ENCODE measurements at regions not wholly inside any gene's neighbourhood (a gene's known extent, or its start where the extent isn't known, plus 50 kb on each side); places are given as distances from the start of the nearest gene placed in this dataset.

DNA sequence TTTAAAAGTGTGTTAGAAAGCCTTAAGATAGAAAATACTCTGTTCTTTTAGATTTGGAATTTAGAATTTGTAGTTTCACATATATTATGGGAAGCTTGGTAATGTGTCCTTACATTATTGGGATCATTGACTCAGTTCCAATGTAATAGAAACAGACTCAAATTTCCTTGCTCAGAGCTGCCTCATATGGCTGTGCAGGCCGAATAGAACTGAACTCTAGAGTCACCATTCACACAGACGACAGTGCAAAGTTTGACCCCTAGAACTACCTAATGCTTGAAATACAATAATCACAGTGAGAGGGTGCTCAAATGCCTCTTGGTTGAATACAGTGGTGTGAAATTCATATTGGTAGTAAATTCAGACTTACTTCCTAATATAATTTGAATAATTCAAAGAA, 482.7 kb upstream of the CITED2 start:
- intact Hi-C loops (cut with micrococcal nuclease; ENCODE audit: unreplicated experiment): no loop called here
- no peak for DNase-seq (ENCODE audit: low spot score)
- BruUV-seq (replicated peaks): no TSS peak
- Histone ChIP-seq H3K27ac (ENCODE audit: low read depth, low read length, poor library complexity, severe bottlenecking) (no peak overlapping the region), H3K4me3 (ENCODE audit: low read depth, low read length, poor library complexity, severe bottlenecking) (no peak overlapping the region), H3K27me3 (replicated peaks; ENCODE audit: insufficient read depth, low read depth, low read length, poor library complexity) (no peaks in the 10 kb centered on the region), H3K9me3 (ENCODE audit: low read depth, low read length, poor library complexity, severe bottlenecking) (no peaks in the 10 kb centered on the region), H3K4me1 (ENCODE audit: insufficient read depth, low read length, poor library complexity, severe bottlenecking) (no peaks in the 10 kb centered on the region), H3K36me3 (ENCODE audit: insufficient read depth, low read length, poor library complexity, severe bottlenecking) (no peaks in the 10 kb centered on the region)
- TF ChIP-seq EZH2 (IDR thresholded peaks at IDR 0.05; ENCODE audit: borderline replicate concordance, low read depth, low read length, poor library complexity, severe bottlenecking) (no peak), CTCF (conservative IDR thresholded peaks at IDR 0.05; ENCODE audit: low read depth, low read length) (no peak)
- POLR2A ChIA-PET (ENCODE audit: low non-redundant PET): no interaction called here
- CTCF ChIA-PET: no interaction called here

GRCh38 chr6:139856562-139856961, 482.1 kb upstream of the CITED2 start:
- no peak for TF ChIP-seq EZH2 (IDR thresholded peaks at IDR 0.05; ENCODE audit: borderline replicate concordance, low read depth, low read length, poor library complexity, severe bottlenecking)
- TF ChIP-seq CTCF (conservative IDR thresholded peaks at IDR 0.05; ENCODE audit: low read depth, low read length): no peak
- Histone ChIP-seq H3K27me3 (replicated peaks; ENCODE audit: insufficient read depth, low read depth, low read length, poor library complexity) (no peaks in the 10 kb centered on the region), H3K9me3 (ENCODE audit: low read depth, low read length, poor library complexity, severe bottlenecking) (peaks cover 2% of the 10 kb centered on the region), H3K27ac (ENCODE audit: low read depth, low read length, poor library complexity, severe bottlenecking) (no peak overlapping the region), H3K4me3 (ENCODE audit: low read depth, low read length, poor library complexity, severe bottlenecking) (no peak overlapping the region), H3K4me1 (ENCODE audit: insufficient read depth, low read length, poor library complexity, severe bottlenecking) (no peaks in the 10 kb centered on the region), H3K36me3 (ENCODE audit: insufficient read depth, low read length, poor library complexity, severe bottlenecking) (no peaks in the 10 kb centered on the region)
- intact Hi-C loops (cut with micrococcal nuclease; ENCODE audit: unreplicated experiment): no loop called here
- BruUV-seq (replicated peaks): no TSS peak
- POLR2A ChIA-PET (ENCODE audit: low non-redundant PET): no interaction called here
- DNase-seq (ENCODE audit: low spot score): no peak
- CTCF ChIA-PET: no interaction called here

DNA sequence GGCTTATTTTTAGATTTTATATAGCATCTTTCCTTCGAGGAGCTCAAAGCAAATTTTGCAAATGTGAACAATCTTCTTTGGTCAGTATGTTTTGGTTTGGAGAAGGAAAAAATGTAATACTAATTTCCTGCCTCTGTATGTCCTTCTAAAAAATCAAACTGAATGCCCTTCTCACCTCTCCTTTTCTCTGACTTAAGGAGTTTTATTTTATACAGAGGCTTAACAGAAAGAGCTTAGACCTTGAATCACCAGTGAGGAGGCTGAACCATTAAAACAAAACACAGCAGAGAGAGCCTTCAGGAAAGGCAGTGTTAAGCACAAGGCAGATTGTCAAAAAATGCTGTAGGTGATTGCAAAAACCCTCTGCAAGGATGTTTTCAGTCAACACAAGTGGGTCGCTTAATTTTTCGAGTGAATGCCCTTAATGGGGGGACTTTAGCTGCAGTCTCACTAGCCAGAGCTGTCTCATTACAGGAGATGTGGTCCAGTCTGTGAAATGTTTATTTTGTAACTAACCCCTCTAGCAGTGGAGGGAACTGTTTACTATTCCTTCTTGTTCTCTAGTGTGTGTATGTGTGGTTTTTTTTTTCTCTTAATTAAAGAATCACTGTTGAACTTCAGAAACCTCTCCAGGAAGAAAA, 481.3 kb upstream of the CITED2 start:
- Histone ChIP-seq H3K27me3 (replicated peaks; ENCODE audit: insufficient read depth, low read depth, low read length, poor library complexity) (no peaks in the 10 kb centered on the region), H3K4me3 (ENCODE audit: low read depth, low read length, poor library complexity, severe bottlenecking) (no peak overlapping the region), H3K4me1 (ENCODE audit: insufficient read depth, low read length, poor library complexity, severe bottlenecking) (no peaks in the 10 kb centered on the region), H3K9me3 (ENCODE audit: low read depth, low read length, poor library complexity, severe bottlenecking) (peaks cover 9% of the 10 kb centered on the region), H3K27ac (ENCODE audit: low read depth, low read length, poor library complexity, severe bottlenecking) (no peak overlapping the region), H3K36me3 (ENCODE audit: insufficient read depth, low read length, poor library complexity, severe bottlenecking) (no peaks in the 10 kb centered on the region)
- ChIA-PET CTCF (no interaction called here), POLR2A (ENCODE audit: low non-redundant PET) (no interaction called here)
- intact Hi-C loops (cut with micrococcal nuclease; ENCODE audit: unreplicated experiment): no loop called here
- DNase-seq (ENCODE audit: low spot score): no peak
- no TSS peak for BruUV-seq (replicated peaks)
- no peak for TF ChIP-seq EZH2 (IDR thresholded peaks at IDR 0.05; ENCODE audit: borderline replicate concordance, low read depth, low read length, poor library complexity, severe bottlenecking)
- no peak for TF ChIP-seq CTCF (conservative IDR thresholded peaks at IDR 0.05; ENCODE audit: low read depth, low read length)

All from A673 (cell line).